ENCODE measurements at regions not wholly inside any gene's neighbourhood (a gene's known extent, or its start where the extent isn't known, plus 50 kb on each side); places are given as distances from the start of the nearest gene placed in this dataset.
A peak's percentile ranks its signal among the peaks of the same experiment; 100 is the strongest.

- Histone ChIP-seq H3K4me3 (no peak overlapping the region), H3K9me3 (no peaks in the 10 kb centered on the region), H3K27me3 (no peaks in the 10 kb centered on the region), H3K27ac (no peak overlapping the region), H3K4me1 (peaks cover 0 to 29% (median 10%) of the 10 kb centered on the region in 12 donors), H3K36me3 (no peaks in the 10 kb centered on the region)
- TF ChIP-seq POLR2A (IDR thresholded peaks at IDR 0.05) = no peak
- no peak for TF ChIP-seq CTCF (IDR thresholded peaks at IDR 0.05)
- DNase-seq (no peak), ATAC-seq (no peak)
- intact Hi-C loops (cut with DNase I) = no loop called here
- 87 to 98% (median 97%) methylated on average over 5 of the region's 5 CpGs for WGBS, 4 donors
Observed at GRCh38 chr4:128587382-128587781, 222.1 kb upstream of the JADE1 start.

DNA sequence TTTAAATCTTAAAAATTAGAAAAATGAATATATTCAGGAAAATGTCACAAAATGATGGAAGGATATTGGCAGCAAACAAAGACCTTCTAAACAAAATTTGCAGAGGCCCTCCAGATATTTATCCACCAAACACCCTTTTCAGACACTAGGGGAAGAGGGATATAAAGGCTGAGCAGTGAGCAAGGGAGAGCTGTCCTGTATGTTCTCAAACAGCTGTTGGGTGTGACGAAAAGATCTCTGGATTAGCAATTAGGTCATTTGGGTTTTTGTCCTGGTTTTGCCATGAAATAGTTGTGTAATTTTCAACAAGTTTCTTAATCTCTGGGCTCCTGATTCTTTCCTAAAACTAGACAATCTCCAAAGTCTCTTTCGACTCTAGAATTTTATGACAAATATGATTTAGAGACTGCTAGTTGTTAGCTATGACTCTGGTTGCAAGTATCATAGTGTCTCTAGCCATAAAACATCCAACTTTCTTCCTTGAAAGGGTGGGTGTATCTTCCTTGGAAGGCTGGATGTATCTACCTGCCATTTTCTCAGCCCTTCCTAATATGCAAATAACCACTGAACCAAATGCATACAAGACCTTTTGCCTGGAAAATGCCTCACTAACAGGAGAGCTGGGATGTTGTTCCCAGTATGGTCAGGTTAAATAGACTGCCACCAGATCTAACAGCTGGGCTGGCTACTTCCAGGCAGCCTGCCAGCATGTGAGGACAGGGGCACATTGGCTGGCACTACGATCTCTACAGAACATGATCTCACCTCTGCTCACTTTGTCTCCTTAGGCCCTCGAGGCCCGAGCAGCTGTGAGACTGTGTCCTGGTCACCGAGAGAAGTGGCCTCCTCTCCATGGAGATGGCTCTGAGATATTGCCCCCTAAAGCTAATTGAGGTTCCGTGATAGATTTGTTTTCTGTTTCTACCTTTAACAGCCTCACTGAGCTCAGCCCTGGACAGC is 225.5 kb upstream of the JADE1 start:
- H3K27me3 ChIP-seq = no peaks in the 10 kb centered on the region
- no peaks in the 10 kb centered on the region for H3K36me3 ChIP-seq
- H3K4me3 ChIP-seq = no peak overlapping the region
- H3K27ac ChIP-seq = peak overlapping the region in 9 of 12 donors; percentile 6 to 67 (median 34)
- intact Hi-C loops (cut with DNase I) = no loop called here
- peak; percentile 80 to 89 (median 85) for ATAC-seq
- peaks cover 0 to 11% (median 4%) of the 10 kb centered on the region in 12 donors for H3K4me1 ChIP-seq
- 53 to 68% (median 62%) methylated on average over 7 of the region's 7 CpGs for WGBS, 4 donors
- DNase-seq = peak; percentile 29 to 79 (median 73)
- TF ChIP-seq POLR2A (IDR thresholded peaks at IDR 0.05) (no peak), CTCF (IDR thresholded peaks at IDR 0.05) (no peak)
- no peaks in the 10 kb centered on the region for H3K9me3 ChIP-seq

- Histone ChIP-seq H3K9me3 (no peaks in the 10 kb centered on the region), H3K27me3 (no peaks in the 10 kb centered on the region), H3K4me1 (peaks cover 0 to 11% (median 4%) of the 10 kb centered on the region in 12 donors), H3K4me3 (no peak overlapping the region), H3K27ac (no peak overlapping the region), H3K36me3 (no peaks in the 10 kb centered on the region)
- DNase-seq = no peak
- no peak for ATAC-seq
- intact Hi-C loops (cut with DNase I) = no loop called here
- TF ChIP-seq CTCF (IDR thresholded peaks at IDR 0.05) = no peak
- no peak for TF ChIP-seq POLR2A (IDR thresholded peaks at IDR 0.05)
- WGBS, 4 donors = 93 to 98% (median 95%) methylated on average over 1 of the region's 1 CpG
Observed at GRCh38 chr4:128582427-128582870, 227.1 kb upstream of the JADE1 start.

- no peak for TF ChIP-seq POLR2A (IDR thresholded peaks at IDR 0.05)
- no peak for TF ChIP-seq CTCF (IDR thresholded peaks at IDR 0.05)
- WGBS, 4 donors = 74 to 77% (median 76%) methylated on average over 5 of the region's 5 CpGs
- no peaks in the 10 kb centered on the region for H3K36me3 ChIP-seq
- intact Hi-C loops (cut with DNase I) = loop anchor here in 1 of 10 donors (10.0 kb wide), 1 partner anchor 55 kb away; no protein-coding TSS in a partner anchor
- H3K27me3 ChIP-seq = no peaks in the 10 kb centered on the region
- no peak overlapping the region for H3K27ac ChIP-seq
- no peak for DNase-seq
- no peaks in the 10 kb centered on the region for H3K9me3 ChIP-seq
- peaks cover 0 to 11% (median 1%) of the 10 kb centered on the region in 12 donors for H3K4me1 ChIP-seq
- no peak for ATAC-seq
- no peak overlapping the region for H3K4me3 ChIP-seq
Observed at GRCh38 chr4:128579154-128579853, 230.2 kb upstream of the JADE1 start.

Measured in heart left ventricle (tissue), 16 donors.